ENCODE measurements at regions not wholly inside any gene's neighbourhood (a gene's known extent, or its start where the extent isn't known, plus 50 kb on each side); places are given as distances from the start of the nearest gene placed in this dataset.

- Histone ChIP-seq H3K4me1 (no peaks in the 10 kb centered on the region), H3K9me3 (no peaks in the 10 kb centered on the region), H3K27ac (no peak overlapping the region), H3K27me3 (ENCODE audit: insufficient read depth in 3 of 3, low read length in 2 of 3) (no peaks in the 10 kb centered on the region), H3K4me3 (no peak overlapping the region), H3K36me3 (ENCODE audit: insufficient read depth in 1 of 2, low read depth in 1 of 2) (no peaks in the 10 kb centered on the region)
- TF ChIP-seq CTCF (IDR thresholded peaks at IDR 0.05), result no peak
- DNase-seq, result no peak
- WGBS, 3 donors, result 70 to 90% (median 86%) methylated on average over 3 of the region's 3 CpGs
- no peak for ATAC-seq
- intact Hi-C loops (cut with DNase I), result no loop called here
These were observed 1641.5 kb upstream of the ZEB2 start for GRCh38 chr2:146161256-146161882.

- no peaks in the 10 kb centered on the region for H3K36me3 ChIP-seq (ENCODE audit: insufficient read depth in 1 of 2, low read depth in 1 of 2)
- H3K9me3 ChIP-seq, result no peaks in the 10 kb centered on the region
- no peak overlapping the region for H3K4me3 ChIP-seq
- intact Hi-C loops (cut with DNase I), result no loop called here
- DNase-seq (no peak), ATAC-seq (no peak)
- no peak for TF ChIP-seq CTCF (IDR thresholded peaks at IDR 0.05)
- H3K4me1 ChIP-seq, result no peaks in the 10 kb centered on the region
- 87 to 91% (median 87%) methylated on average over 3 of the region's 3 CpGs for WGBS, 3 donors
- no peak overlapping the region for H3K27ac ChIP-seq
- no peaks in the 10 kb centered on the region for H3K27me3 ChIP-seq (ENCODE audit: insufficient read depth in 3 of 3, low read length in 2 of 3)
These were observed 1638.3 kb upstream of the ZEB2 start for GRCh38 chr2:146158072-146158674.

GRCh38 chr2:146147448-146148012, 1627.6 kb upstream of the ZEB2 start:
- Histone ChIP-seq H3K4me3 (no peak overlapping the region), H3K27me3 (ENCODE audit: insufficient read depth in 3 of 3, low read length in 2 of 3) (no peaks in the 10 kb centered on the region), H3K27ac (no peak overlapping the region), H3K4me1 (no peaks in the 10 kb centered on the region), H3K36me3 (ENCODE audit: insufficient read depth in 1 of 2, low read depth in 1 of 2) (no peaks in the 10 kb centered on the region), H3K9me3 (no peaks in the 10 kb centered on the region)
- intact Hi-C loops (cut with DNase I), result no loop called here
- no peak for TF ChIP-seq CTCF (IDR thresholded peaks at IDR 0.05)
- ATAC-seq, result no peak
- 66 to 82% (median 67%) methylated on average over 2 of the region's 2 CpGs for WGBS, 3 donors
- no peak for DNase-seq

- no peak for DNase-seq
- no peak for ATAC-seq
- Histone ChIP-seq H3K27ac (no peak overlapping the region), H3K27me3 (ENCODE audit: insufficient read depth in 3 of 3, low read length in 2 of 3) (no peaks in the 10 kb centered on the region), H3K4me1 (no peaks in the 10 kb centered on the region), H3K4me3 (no peak overlapping the region), H3K9me3 (no peaks in the 10 kb centered on the region), H3K36me3 (ENCODE audit: insufficient read depth in 1 of 2, low read depth in 1 of 2) (no peaks in the 10 kb centered on the region)
- TF ChIP-seq CTCF (IDR thresholded peaks at IDR 0.05), result no peak
- 87 to 94% (median 94%) methylated on average over 1 of the region's 1 CpG for WGBS, 3 donors
- intact Hi-C loops (cut with DNase I), result no loop called here
These were observed 1624.1 kb upstream of the ZEB2 start for GRCh38 chr2:146143971-146144370.

Measured in psoas muscle (tissue), 7 donors.